Osteoblast (primary cell): ENCODE measurements at regions not wholly inside any gene's neighbourhood (a gene's known extent, or its start where the extent isn't known, plus 50 kb on each side); places are given as distances from the start of the nearest gene placed in this dataset.
A peak's percentile ranks its signal among the peaks of the same experiment; 100 is the strongest.

ENCODE experiments used
- DNase-seq: peaks from one replicate; pipeline ENCODE4 v3.0.0; 2011; ENCODE audit warnings: low spot score, mixed read lengths; ENCODE audit not compliant: insufficient read length; ENCODE audit errors: missing footprints
- H2AFZ ChIP-seq: 2 replicates; pipeline ENCODE4 v1.6.0; 2011; ENCODE audit warnings: mild to moderate bottlenecking, low read length
- H3K27ac ChIP-seq: 2 replicates; pipeline ENCODE4 v1.5.1; 2011; ENCODE audit warnings: mild to moderate bottlenecking, low read depth, low read length, moderate library complexity
- H3K27me3 ChIP-seq: 2 replicates; pipeline ENCODE4 v1.6.0; 2012; ENCODE audit warnings: mild to moderate bottlenecking, control low read depth, inconsistent platforms, low read length, moderate library complexity; ENCODE audit not compliant: insufficient read depth
- H3K36me3 ChIP-seq: 2 replicates; pipeline ENCODE4 v1.5.1; 2011; ENCODE audit warnings: mild to moderate bottlenecking, low read length, control low read depth, moderate library complexity; ENCODE audit not compliant: insufficient read depth
- H3K4me1 ChIP-seq: 2 replicates; pipeline ENCODE4 v1.5.1; 2011; ENCODE audit warnings: mild to moderate bottlenecking, low read length, control low read depth, moderate library complexity; ENCODE audit not compliant: insufficient read depth
- H3K4me2 ChIP-seq: 2 replicates; pipeline ENCODE4 v1.6.0; 2011; ENCODE audit warnings: mild to moderate bottlenecking, low read length; ENCODE audit not compliant: insufficient read depth
- H3K4me3 ChIP-seq: fragments of 200-600 bp; sonication (generic); 3 replicates; pipeline ENCODE4 v1.5.1; 2012; ENCODE audit warnings: mild to moderate bottlenecking, low read length, inconsistent platforms; ENCODE audit not compliant: insufficient read depth
- H3K79me2 ChIP-seq: 2 replicates; pipeline ENCODE4 v1.6.0; 2012; ENCODE audit warnings: mild to moderate bottlenecking, low read length, control low read depth, inconsistent platforms; ENCODE audit not compliant: insufficient read depth
- H3K9me3 ChIP-seq: 2 replicates; pipeline ENCODE4 v1.5.1; 2011; ENCODE audit warnings: low read depth, low read length, control low read depth
- H4K20me1 ChIP-seq: 2 replicates; pipeline ENCODE4 v1.6.0; 2012; ENCODE audit warnings: mild to moderate bottlenecking, low read length, control low read depth; ENCODE audit not compliant: insufficient read depth
- CTCF ChIP-seq: IDR thresholded peaks from 2 replicates; pipeline ENCODE4 v1.5.1; 2011; ENCODE audit warnings: mild to moderate bottlenecking, low read depth, low read length, moderate library complexity; ENCODE audit errors: extremely low read depth

- H3K36me3 ChIP-seq = no peaks in the 10 kb centered on the region
- H4K20me1 ChIP-seq = no peaks in the 10 kb centered on the region
- H3K79me2 ChIP-seq = no peaks in the 10 kb centered on the region
- H3K27me3 ChIP-seq = no peaks in the 10 kb centered on the region
- H3K4me1 ChIP-seq = peaks cover 27% of the 10 kb centered on the region
- no peak for TF ChIP-seq CTCF
- H3K9me3 ChIP-seq = no peaks in the 10 kb centered on the region
- no peak for DNase-seq
- no peak overlapping the region for H3K4me2 ChIP-seq
- no peak overlapping the region for H3K27ac ChIP-seq
- no peak overlapping the region for H3K4me3 ChIP-seq
- no peak overlapping the region for H2AFZ ChIP-seq
Measured at GRCh38 chr1:172893146-172893841, 157.4 kb downstream of the TNFSF18 start.

GRCh38 chr1:172894349-172895049 is 156.2 kb downstream of the TNFSF18 start:
- no peak overlapping the region for H3K27ac ChIP-seq
- no peaks in the 10 kb centered on the region for H3K27me3 ChIP-seq
- H3K4me2 ChIP-seq = peak overlapping the region; percentile 59
- no peak overlapping the region for H2AFZ ChIP-seq
- no peak for TF ChIP-seq CTCF
- no peaks in the 10 kb centered on the region for H3K79me2 ChIP-seq
- H4K20me1 ChIP-seq = no peaks in the 10 kb centered on the region
- H3K36me3 ChIP-seq = no peaks in the 10 kb centered on the region
- peaks cover 39% of the 10 kb centered on the region for H3K4me1 ChIP-seq
- H3K9me3 ChIP-seq = no peaks in the 10 kb centered on the region
- no peak for DNase-seq
- H3K4me3 ChIP-seq = no peak overlapping the region

- Histone ChIP-seq H3K27ac (no peak overlapping the region), H3K4me3 (no peak overlapping the region), H4K20me1 (no peaks in the 10 kb centered on the region), H3K4me1 (peaks cover 39% of the 10 kb centered on the region), H3K4me2 (peak overlapping the region; percentile 59), H3K36me3 (no peaks in the 10 kb centered on the region), H3K9me3 (no peaks in the 10 kb centered on the region), H2AFZ (peak overlapping the region; percentile 69), H3K27me3 (no peaks in the 10 kb centered on the region), H3K79me2 (no peaks in the 10 kb centered on the region)
- TF ChIP-seq CTCF = no peak
- DNase-seq = no peak
Measured at GRCh38 chr1:172895050-172895460, 155.7 kb downstream of the TNFSF18 start.

- Histone ChIP-seq H2AFZ (no peak overlapping the region), H3K36me3 (no peaks in the 10 kb centered on the region), H3K4me3 (no peak overlapping the region), H3K4me2 (no peak overlapping the region), H4K20me1 (no peaks in the 10 kb centered on the region), H3K4me1 (peaks cover 39% of the 10 kb centered on the region), H3K27ac (no peak overlapping the region), H3K9me3 (no peaks in the 10 kb centered on the region), H3K79me2 (no peaks in the 10 kb centered on the region), H3K27me3 (no peaks in the 10 kb centered on the region)
- DNase-seq = no peak
- TF ChIP-seq CTCF = no peak
Measured at GRCh38 chr1:172895761-172896160, 155.0 kb downstream of the TNFSF18 start.
